Neural progenitor cell (in vitro differentiated cells): ENCODE measurements at regions not wholly inside any gene's neighbourhood (a gene's known extent, or its start where the extent isn't known, plus 50 kb on each side); places are given as distances from the start of the nearest gene placed in this dataset.
"Not testable (repeated sequence)": the region's sequence is repeated elsewhere in the genome, so short reads cannot be mapped to it uniquely, and the experiment has no call there.

Source experiments
- DNase-seq: peaks from one replicate; pipeline ENCODE4 v3.0.0-alpha.2; 2016; ENCODE audit warnings: low spot score
- H2AFZ ChIP-seq: fragments of 200-600 bp; sonication (generic); replicated peaks from 2 replicates; pipeline ENCODE4 v1.6.1; 2016; ENCODE audit warnings: antibody characterized with exemption
- H3F3A ChIP-seq: fragments of 200-600 bp; sonication (generic); 2 replicates; pipeline ENCODE4 v1.6.1; 2016; ENCODE audit warnings: antibody characterized with exemption, low read depth
- H3K27ac ChIP-seq: fragments of 200-600 bp; sonication (generic); 2 replicates; pipeline ENCODE4 v1.5.1; 2016; ENCODE audit warnings: mild to moderate bottlenecking
- H3K27me3 ChIP-seq: fragments of 200-600 bp; sonication (generic); 2 replicates; pipeline ENCODE4 v1.6.1; 2016; ENCODE audit warnings: mild to moderate bottlenecking, moderate library complexity
- H3K36me3 ChIP-seq: fragments of 200-600 bp; sonication (generic); 2 replicates; pipeline ENCODE4 v1.5.1; 2016
- H3K4me1 ChIP-seq: fragments of 200-600 bp; sonication (generic); 2 replicates; pipeline ENCODE4 v1.6.1; 2016; ENCODE audit warnings: mixed run types
- H3K4me2 ChIP-seq: fragments of 200-600 bp; sonication (generic); 2 replicates; pipeline ENCODE4 v1.6.1; 2016
- H3K4me3 ChIP-seq: fragments of 200-600 bp; sonication (generic); 2 replicates; pipeline ENCODE4 v1.5.1; 2016
- H3K79me2 ChIP-seq: fragments of 200-600 bp; sonication (generic); 2 replicates; pipeline ENCODE4 v1.6.1; 2016; ENCODE audit warnings: low read depth
- H3K9ac ChIP-seq: fragments of 200-600 bp; sonication (generic); 2 replicates; pipeline ENCODE4 v1.6.1; 2016
- H3K9me3 ChIP-seq: fragments of 200-600 bp; sonication (generic); 2 replicates; pipeline ENCODE4 v1.5.1; 2016; ENCODE audit warnings: low read depth
- H4K20me1 ChIP-seq: fragments of 200-600 bp; sonication (generic); 2 replicates; pipeline ENCODE4 v1.6.1; 2016; ENCODE audit warnings: low read depth
- H3K27ac Mint-ChIP-seq: 3 replicates; pipeline ENCODE4 v1.8.0; 2021; ENCODE audit warnings: mixed read lengths
- H3K27me3 Mint-ChIP-seq: 2 replicates; pipeline ENCODE4 v1.8.0; 2022; ENCODE audit warnings: low read depth, mild to moderate bottlenecking, inconsistent platforms, moderate library complexity, mixed read lengths; ENCODE audit not compliant: insufficient read depth
- H3K36me3 Mint-ChIP-seq: 3 replicates; pipeline ENCODE4 v1.8.0; 2021; ENCODE audit warnings: mixed read lengths
- H3K4me1 Mint-ChIP-seq: 3 replicates; pipeline ENCODE4 v1.8.0; 2021; ENCODE audit warnings: mixed read lengths
- H3K4me3 Mint-ChIP-seq: 3 replicates; pipeline ENCODE4 v1.8.0; 2021; ENCODE audit warnings: mild to moderate bottlenecking, moderate library complexity, mixed read lengths
- H3K9me3 Mint-ChIP-seq: 3 replicates; pipeline ENCODE4 v1.8.0; 2020; ENCODE audit warnings: mixed read lengths
- EZH2 ChIP-seq: fragments of 200-600 bp; sonication (generic); IDR thresholded peaks from 2 replicates; pipeline ENCODE4 v1.6.1; 2017; ENCODE audit warnings: antibody characterized with exemption, mild to moderate bottlenecking, moderate library complexity
- EZH2phosphoT487 ChIP-seq: fragments of 200-600 bp; sonication (generic); IDR thresholded peaks from 2 replicates; pipeline ENCODE4 v1.6.1; 2017; ENCODE audit warnings: antibody characterized with exemption
- TF ChIP-seq, protein P1 (sequence below): fragments of 200-600 bp; sonication (generic); IDR thresholded peaks from 2 replicates; pipeline ENCODE4 v1.5.1; 2017; ENCODE audit warnings: antibody characterized with exemption, mild to moderate bottlenecking

- H3K9ac ChIP-seq = no peak overlapping the region
- H3K4me1 ChIP-seq = no peaks in the 10 kb centered on the region
- Mint-ChIP-seq H3K27ac (no peak overlapping the region), H3K27me3 (peaks cover 2% of the 10 kb centered on the region), H3K4me1 (peaks cover 3% of the 10 kb centered on the region), H3K9me3 (no peaks in the 10 kb centered on the region), H3K36me3 (no peaks in the 10 kb centered on the region), H3K4me3 (no peak overlapping the region)
- H3K79me2 ChIP-seq = no peaks in the 10 kb centered on the region
- H3K4me2 ChIP-seq = no peak overlapping the region
- H3K9me3 ChIP-seq = no peaks in the 10 kb centered on the region
- H3K27me3 ChIP-seq = no peaks in the 10 kb centered on the region
- H3K4me3 ChIP-seq = no peak overlapping the region
- no peak overlapping the region for H3K27ac ChIP-seq
- DNase-seq = no peak
- no peaks in the 10 kb centered on the region for H4K20me1 ChIP-seq
- no peak for TF ChIP-seq EZH2phosphoT487
- TF ChIP-seq, protein P1, sequence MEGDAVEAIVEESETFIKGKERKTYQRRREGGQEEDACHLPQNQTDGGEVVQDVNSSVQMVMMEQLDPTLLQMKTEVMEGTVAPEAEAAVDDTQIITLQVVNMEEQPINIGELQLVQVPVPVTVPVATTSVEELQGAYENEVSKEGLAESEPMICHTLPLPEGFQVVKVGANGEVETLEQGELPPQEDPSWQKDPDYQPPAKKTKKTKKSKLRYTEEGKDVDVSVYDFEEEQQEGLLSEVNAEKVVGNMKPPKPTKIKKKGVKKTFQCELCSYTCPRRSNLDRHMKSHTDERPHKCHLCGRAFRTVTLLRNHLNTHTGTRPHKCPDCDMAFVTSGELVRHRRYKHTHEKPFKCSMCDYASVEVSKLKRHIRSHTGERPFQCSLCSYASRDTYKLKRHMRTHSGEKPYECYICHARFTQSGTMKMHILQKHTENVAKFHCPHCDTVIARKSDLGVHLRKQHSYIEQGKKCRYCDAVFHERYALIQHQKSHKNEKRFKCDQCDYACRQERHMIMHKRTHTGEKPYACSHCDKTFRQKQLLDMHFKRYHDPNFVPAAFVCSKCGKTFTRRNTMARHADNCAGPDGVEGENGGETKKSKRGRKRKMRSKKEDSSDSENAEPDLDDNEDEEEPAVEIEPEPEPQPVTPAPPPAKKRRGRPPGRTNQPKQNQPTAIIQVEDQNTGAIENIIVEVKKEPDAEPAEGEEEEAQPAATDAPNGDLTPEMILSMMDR = no peak
- no peak for TF ChIP-seq EZH2
- no peaks in the 10 kb centered on the region for H3K36me3 ChIP-seq
- no peaks in the 10 kb centered on the region for H3F3A ChIP-seq
- H2AFZ ChIP-seq = no peak overlapping the region
These were observed 111.6 kb downstream of the CRYBB2 start for GRCh38 chr22:25331050-25331449.

DNA sequence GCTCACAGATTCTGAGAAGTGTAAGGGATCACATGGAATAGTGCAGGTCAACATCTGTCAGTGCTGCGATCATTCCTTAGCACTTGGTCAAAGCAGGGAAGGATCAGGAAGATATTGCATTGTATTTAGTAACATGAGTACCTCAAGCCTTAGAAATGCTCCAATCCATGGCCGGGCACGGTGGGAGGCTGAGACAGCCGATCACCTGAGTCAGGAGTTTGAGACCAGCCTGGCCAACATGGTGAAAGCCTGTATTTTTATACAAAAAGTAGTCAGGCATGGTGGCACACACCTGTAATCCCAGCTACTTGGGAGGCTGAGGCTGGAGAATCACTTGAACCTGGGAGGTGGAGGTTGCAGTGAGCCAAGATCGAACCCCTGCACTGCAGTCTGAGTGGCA lies 112.5 kb downstream of the CRYBB2 start:
- not testable (repeated sequence) for H3K4me2 ChIP-seq

GRCh38 chr22:25332386-25332785 lies 112.9 kb downstream of the CRYBB2 start:
- Histone ChIP-seq H3K9ac (no peak overlapping the region), H3K79me2 (no peaks in the 10 kb centered on the region), H3K4me1 (no peaks in the 10 kb centered on the region), H3K4me3 (no peak overlapping the region), H3K36me3 (no peaks in the 10 kb centered on the region), H2AFZ (no peak overlapping the region), H4K20me1 (no peaks in the 10 kb centered on the region), H3K27me3 (no peaks in the 10 kb centered on the region), H3F3A (no peaks in the 10 kb centered on the region), H3K9me3 (no peaks in the 10 kb centered on the region), H3K27ac (no peak overlapping the region), H3K4me2 (no peak overlapping the region)
- Mint-ChIP-seq H3K36me3 (no peaks in the 10 kb centered on the region), H3K4me3 (no peak overlapping the region), H3K27ac (no peak overlapping the region), H3K4me1 (peaks cover 3% of the 10 kb centered on the region), H3K9me3 (no peaks in the 10 kb centered on the region), H3K27me3 (peaks cover 2% of the 10 kb centered on the region)
- DNase-seq = no peak
- TF ChIP-seq, protein P1 = no peak
- no peak for TF ChIP-seq EZH2
- no peak for TF ChIP-seq EZH2phosphoT487

More for the DNA sequence above, 112.5 kb downstream of the CRYBB2 start:
- H3K36me3 Mint-ChIP-seq, H3K36me3 ChIP-seq, H3K9ac ChIP-seq, H3K27ac Mint-ChIP-seq, H3K79me2 ChIP-seq, H3K4me3 Mint-ChIP-seq, H3K4me1 Mint-ChIP-seq, H3K27me3 Mint-ChIP-seq, H3K27ac ChIP-seq, DNase-seq, H3K9me3 ChIP-seq, H3K9me3 Mint-ChIP-seq, H3F3A ChIP-seq, H2AFZ ChIP-seq, H3K4me1 ChIP-seq, H3K27me3 ChIP-seq, H3K4me3 ChIP-seq, H4K20me1 ChIP-seq: not testable (repeated sequence)

- Histone ChIP-seq H3K4me3 (no peak overlapping the region), H2AFZ (no peak overlapping the region), H4K20me1 (no peaks in the 10 kb centered on the region), H3K4me2 (no peak overlapping the region), H3K27ac (no peak overlapping the region), H3K9me3 (no peaks in the 10 kb centered on the region), H3K27me3 (no peaks in the 10 kb centered on the region), H3K9ac (no peak overlapping the region), H3K79me2 (no peaks in the 10 kb centered on the region), H3F3A (no peaks in the 10 kb centered on the region), H3K36me3 (no peaks in the 10 kb centered on the region), H3K4me1 (no peaks in the 10 kb centered on the region)
- H3K4me1 Mint-ChIP-seq = peaks cover 3% of the 10 kb centered on the region
- peak; percentile 87 for DNase-seq
- H3K36me3 Mint-ChIP-seq = no peaks in the 10 kb centered on the region
- no peaks in the 10 kb centered on the region for H3K9me3 Mint-ChIP-seq
- H3K27me3 Mint-ChIP-seq = peaks cover 2% of the 10 kb centered on the region
- TF ChIP-seq, protein P1 = peak; percentile 76
- TF ChIP-seq EZH2phosphoT487 = no peak
- no peak for TF ChIP-seq EZH2
- H3K27ac Mint-ChIP-seq = peak overlapping the region; percentile 4
- H3K4me3 Mint-ChIP-seq = no peak overlapping the region
These were observed 114.7 kb downstream of the CRYBB2 start for GRCh38 chr22:25334162-25334490.

- not testable (repeated sequence) for H4K20me1 ChIP-seq, H3K4me3 ChIP-seq, H3K4me1 Mint-ChIP-seq, H3F3A ChIP-seq, DNase-seq, H3K4me3 Mint-ChIP-seq, H3K27me3 ChIP-seq, H3K9ac ChIP-seq, H3K27ac Mint-ChIP-seq, H3K9me3 ChIP-seq, H3K4me1 ChIP-seq, H3K27me3 Mint-ChIP-seq, H3K27ac ChIP-seq, H2AFZ ChIP-seq, H3K36me3 Mint-ChIP-seq, H3K36me3 ChIP-seq, H3K4me2 ChIP-seq, H3K79me2 ChIP-seq, H3K9me3 Mint-ChIP-seq
These were observed 115.2 kb downstream of the CRYBB2 start for GRCh38 chr22:25334631-25335030.

- H3K36me3 ChIP-seq, H3K4me1 ChIP-seq, H3F3A ChIP-seq, H3K27ac ChIP-seq, H3K79me2 ChIP-seq, H3K9ac ChIP-seq, H3K4me1 Mint-ChIP-seq, H2AFZ ChIP-seq, H3K27ac Mint-ChIP-seq, H4K20me1 ChIP-seq, H3K4me3 Mint-ChIP-seq, H3K27me3 ChIP-seq, H3K36me3 Mint-ChIP-seq, H3K9me3 Mint-ChIP-seq, H3K27me3 Mint-ChIP-seq, H3K4me2 ChIP-seq, DNase-seq, H3K4me3 ChIP-seq, H3K9me3 ChIP-seq: not testable (repeated sequence)
These were observed 115.8 kb downstream of the CRYBB2 start for GRCh38 chr22:25335276-25335675.
